ENCODE measurements at regions not wholly inside any gene's neighbourhood (a gene's known extent, or its start where the extent isn't known, plus 50 kb on each side); places are given as distances from the start of the nearest gene placed in this dataset.

- TF ChIP-seq, protein P1, sequence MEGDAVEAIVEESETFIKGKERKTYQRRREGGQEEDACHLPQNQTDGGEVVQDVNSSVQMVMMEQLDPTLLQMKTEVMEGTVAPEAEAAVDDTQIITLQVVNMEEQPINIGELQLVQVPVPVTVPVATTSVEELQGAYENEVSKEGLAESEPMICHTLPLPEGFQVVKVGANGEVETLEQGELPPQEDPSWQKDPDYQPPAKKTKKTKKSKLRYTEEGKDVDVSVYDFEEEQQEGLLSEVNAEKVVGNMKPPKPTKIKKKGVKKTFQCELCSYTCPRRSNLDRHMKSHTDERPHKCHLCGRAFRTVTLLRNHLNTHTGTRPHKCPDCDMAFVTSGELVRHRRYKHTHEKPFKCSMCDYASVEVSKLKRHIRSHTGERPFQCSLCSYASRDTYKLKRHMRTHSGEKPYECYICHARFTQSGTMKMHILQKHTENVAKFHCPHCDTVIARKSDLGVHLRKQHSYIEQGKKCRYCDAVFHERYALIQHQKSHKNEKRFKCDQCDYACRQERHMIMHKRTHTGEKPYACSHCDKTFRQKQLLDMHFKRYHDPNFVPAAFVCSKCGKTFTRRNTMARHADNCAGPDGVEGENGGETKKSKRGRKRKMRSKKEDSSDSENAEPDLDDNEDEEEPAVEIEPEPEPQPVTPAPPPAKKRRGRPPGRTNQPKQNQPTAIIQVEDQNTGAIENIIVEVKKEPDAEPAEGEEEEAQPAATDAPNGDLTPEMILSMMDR (IDR thresholded peaks at IDR 0.05; ENCODE audit: borderline replicate concordance, insufficient read depth, low read depth, low read length) = no peak
- no peak overlapping the region for H3K4me3 ChIP-seq (ENCODE audit: low read depth, low read length)
Observed at GRCh38 chr2:57554348-57554747, 492.3 kb upstream of the VRK2 start.

DNA sequence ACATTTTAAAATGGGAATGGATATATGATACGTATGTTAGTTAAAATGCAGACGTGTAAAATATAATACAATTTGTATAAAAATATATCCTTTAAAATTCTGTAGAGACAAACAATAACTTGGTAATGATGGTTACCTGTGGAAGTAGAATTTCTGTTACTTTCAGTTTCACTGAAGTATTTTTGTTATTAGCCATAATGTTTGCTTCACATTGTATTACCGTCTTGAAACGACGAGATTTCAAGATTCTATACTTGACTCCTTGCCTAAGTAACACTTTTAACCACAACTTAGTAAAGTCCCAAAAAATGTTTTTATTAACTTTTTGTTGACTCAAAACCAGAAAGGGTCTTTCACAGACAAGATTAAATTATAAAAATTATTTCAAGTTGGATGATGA, 488.3 kb upstream of the VRK2 start:
- H3K4me3 ChIP-seq (ENCODE audit: low read depth, low read length) = no peak overlapping the region
- TF ChIP-seq, protein P1 (IDR thresholded peaks at IDR 0.05; ENCODE audit: borderline replicate concordance, insufficient read depth, low read depth, low read length) = no peak

DNA sequence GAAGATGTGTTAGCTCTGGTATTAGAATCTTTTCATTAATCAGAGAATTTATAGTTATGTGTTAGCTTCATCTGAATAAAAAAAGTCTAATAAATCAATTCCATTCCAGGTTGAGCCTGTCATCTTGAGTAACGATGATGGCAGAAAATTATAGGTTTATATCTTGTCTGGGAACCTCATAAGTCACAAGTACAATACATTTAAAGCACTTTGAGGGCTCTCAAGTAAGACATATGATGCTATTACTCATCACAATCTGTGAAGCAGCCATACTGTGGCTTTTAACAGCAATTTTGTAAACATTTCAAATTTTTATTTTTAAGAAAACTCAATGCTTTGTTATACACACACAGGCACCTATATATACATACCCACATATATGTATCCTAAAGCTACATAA, 484.1 kb upstream of the VRK2 start:
- no peak overlapping the region for H3K4me3 ChIP-seq (ENCODE audit: low read depth, low read length)
- TF ChIP-seq, protein P1 (IDR thresholded peaks at IDR 0.05; ENCODE audit: borderline replicate concordance, insufficient read depth, low read depth, low read length) = no peak

DNA sequence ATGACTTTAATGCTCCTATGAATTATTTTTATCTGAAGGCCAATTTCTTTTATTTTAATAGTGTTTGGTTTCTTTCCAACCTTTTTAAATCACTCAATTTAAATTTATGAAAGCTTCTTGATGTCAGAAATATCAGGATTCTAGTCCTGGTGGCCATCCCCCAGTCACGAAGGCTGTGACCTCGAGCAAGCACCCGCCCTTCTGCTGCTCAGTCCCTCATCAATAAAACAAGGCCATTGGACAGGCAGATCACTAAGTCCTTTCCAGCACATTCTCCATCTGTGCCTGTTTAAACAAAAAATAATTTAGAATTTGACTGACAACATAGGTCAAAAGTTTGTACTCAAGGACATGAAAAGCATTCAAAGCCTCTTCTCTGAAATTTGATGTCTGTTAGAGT, 483.6 kb upstream of the VRK2 start:
- no peak overlapping the region for H3K4me3 ChIP-seq (ENCODE audit: low read depth, low read length)
- TF ChIP-seq, protein P1 (IDR thresholded peaks at IDR 0.05; ENCODE audit: borderline replicate concordance, insufficient read depth, low read depth, low read length) = no peak

DNA sequence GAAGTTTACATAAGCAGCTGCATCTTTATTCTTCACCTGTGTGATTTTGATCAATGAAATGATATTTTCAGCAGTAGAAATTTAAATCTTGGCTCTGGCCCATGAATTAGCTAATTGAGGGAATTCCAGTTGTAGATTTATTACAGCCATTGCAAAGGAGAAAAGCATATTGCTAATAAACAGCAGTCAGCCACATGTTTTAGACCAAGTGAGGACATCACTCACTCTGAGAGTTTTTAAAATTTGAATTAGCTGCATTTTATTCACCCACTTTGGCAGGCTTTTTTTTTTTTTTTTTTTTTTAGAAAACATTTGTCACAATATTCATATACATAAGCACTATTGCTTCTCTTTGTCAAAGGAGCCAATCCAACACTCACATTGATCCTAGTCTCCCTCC, 479.4 kb upstream of the VRK2 start:
- TF ChIP-seq, protein P1 (IDR thresholded peaks at IDR 0.05; ENCODE audit: borderline replicate concordance, insufficient read depth, low read depth, low read length) = no peak
- no peak overlapping the region for H3K4me3 ChIP-seq (ENCODE audit: low read depth, low read length)

GRCh38 chr2:57569396-57569795, 477.2 kb upstream of the VRK2 start:
- H3K4me3 ChIP-seq (ENCODE audit: low read depth, low read length) = no peak overlapping the region
- TF ChIP-seq, protein P1 (IDR thresholded peaks at IDR 0.05; ENCODE audit: borderline replicate concordance, insufficient read depth, low read depth, low read length) = no peak

- no peak overlapping the region for H3K4me3 ChIP-seq (ENCODE audit: low read depth, low read length)
- TF ChIP-seq, protein P1 (IDR thresholded peaks at IDR 0.05; ENCODE audit: borderline replicate concordance, insufficient read depth, low read depth, low read length) = no peak
Observed at GRCh38 chr2:57570961-57571360, 475.6 kb upstream of the VRK2 start.

Measured in GM12875 (cell line).